DOHH2 (cell line): ENCODE measurements at regions not wholly inside any gene's neighbourhood (a gene's known extent, or its start where the extent isn't known, plus 50 kb on each side); places are given as distances from the start of the nearest gene placed in this dataset.

Experiments
- H3F3A ChIP-seq: fragments of 200-600 bp; sonication (generic), shearing (Covaris generic); 2 replicates; pipeline ENCODE4 v1.6.0; 2016; ENCODE audit warnings: antibody characterized with exemption, mild to moderate bottlenecking; ENCODE audit not compliant: control insufficient read depth, insufficient read depth
- H3K27ac ChIP-seq: fragments of 200-600 bp; sonication (generic); 2 replicates; pipeline ENCODE4 v1.5.1; 2014; ENCODE audit warnings: low read depth, mild to moderate bottlenecking, low read length, moderate library complexity
- H3K27me3 ChIP-seq: fragments of 200-600 bp; sonication (generic); 2 replicates; pipeline ENCODE4 v1.6.1; 2014; ENCODE audit warnings: mild to moderate bottlenecking, low read length, mixed read lengths; ENCODE audit not compliant: control insufficient read depth
- H3K36me3 ChIP-seq: fragments of 200-600 bp; sonication (generic); 2 replicates; pipeline ENCODE4 v1.6.1; 2014; ENCODE audit warnings: mild to moderate bottlenecking, low read length, moderate library complexity, mixed read lengths; ENCODE audit not compliant: control insufficient read depth
- H3K4me1 ChIP-seq: fragments of 200-600 bp; sonication (generic); 2 replicates; pipeline ENCODE4 v1.6.1; 2014; ENCODE audit warnings: mild to moderate bottlenecking, low read length, mixed read lengths; ENCODE audit not compliant: control insufficient read depth
- H3K4me2 ChIP-seq: fragments of 200-600 bp; sonication (generic); 2 replicates; pipeline ENCODE4 v1.6.0; 2014; ENCODE audit warnings: mild to moderate bottlenecking, low read length, moderate library complexity
- H3K4me3 ChIP-seq: fragments of 200-600 bp; sonication (generic); 2 replicates; pipeline ENCODE4 v1.5.1; 2014; ENCODE audit warnings: mild to moderate bottlenecking, low read length, mixed read lengths
- H3K79me2 ChIP-seq: fragments of 200-600 bp; sonication (generic); 2 replicates; pipeline ENCODE4 v1.6.1; 2014; ENCODE audit warnings: mild to moderate bottlenecking, low read length, mixed read lengths; ENCODE audit not compliant: control insufficient read depth
- H3K9me2 ChIP-seq: fragments of 200-600 bp; sonication (generic); replicated peaks from 2 replicates; pipeline ENCODE4 v1.6.1; 2014; ENCODE audit warnings: mild to moderate bottlenecking, low read length, mixed read lengths; ENCODE audit not compliant: control insufficient read depth
- H3K9me3 ChIP-seq: fragments of 200-600 bp; sonication (generic); 2 replicates; pipeline ENCODE4 v1.6.1; 2014; ENCODE audit warnings: antibody characterized with exemption, low read length, mixed read lengths; ENCODE audit not compliant: control insufficient read depth, insufficient read depth
- H4K20me1 ChIP-seq: fragments of 200-600 bp; sonication (generic); 2 replicates; pipeline ENCODE4 v1.6.0; 2014; ENCODE audit warnings: low read depth, mild to moderate bottlenecking, antibody characterized with exemption, low read length, moderate library complexity; ENCODE audit not compliant: control insufficient read depth, insufficient read depth
- EZH2phosphoT487 ChIP-seq: fragments of 200-600 bp; sonication (generic); IDR thresholded peaks from 2 replicates; pipeline ENCODE4 v1.6.1; 2017; ENCODE audit warnings: borderline replicate concordance, mild to moderate bottlenecking, antibody characterized with exemption, low read length, moderate library complexity, mixed read lengths
- TF ChIP-seq, protein P1 (sequence below): fragments of 200-600 bp; sonication (generic); IDR thresholded peaks from one replicate; pipeline ENCODE4 v1.5.1; 2014; ENCODE audit warnings: antibody characterized with exemption, mild to moderate bottlenecking, low read depth, low read length; ENCODE audit not compliant: poor library complexity, severe bottlenecking

GRCh38 chr2:5984273-5984655, 292.1 kb downstream of the SOX11 start:
- no peaks in the 10 kb centered on the region for H3K79me2 ChIP-seq
- no peaks in the 10 kb centered on the region for H3K9me3 ChIP-seq
- TF ChIP-seq EZH2phosphoT487: no peak
- TF ChIP-seq, protein P1, sequence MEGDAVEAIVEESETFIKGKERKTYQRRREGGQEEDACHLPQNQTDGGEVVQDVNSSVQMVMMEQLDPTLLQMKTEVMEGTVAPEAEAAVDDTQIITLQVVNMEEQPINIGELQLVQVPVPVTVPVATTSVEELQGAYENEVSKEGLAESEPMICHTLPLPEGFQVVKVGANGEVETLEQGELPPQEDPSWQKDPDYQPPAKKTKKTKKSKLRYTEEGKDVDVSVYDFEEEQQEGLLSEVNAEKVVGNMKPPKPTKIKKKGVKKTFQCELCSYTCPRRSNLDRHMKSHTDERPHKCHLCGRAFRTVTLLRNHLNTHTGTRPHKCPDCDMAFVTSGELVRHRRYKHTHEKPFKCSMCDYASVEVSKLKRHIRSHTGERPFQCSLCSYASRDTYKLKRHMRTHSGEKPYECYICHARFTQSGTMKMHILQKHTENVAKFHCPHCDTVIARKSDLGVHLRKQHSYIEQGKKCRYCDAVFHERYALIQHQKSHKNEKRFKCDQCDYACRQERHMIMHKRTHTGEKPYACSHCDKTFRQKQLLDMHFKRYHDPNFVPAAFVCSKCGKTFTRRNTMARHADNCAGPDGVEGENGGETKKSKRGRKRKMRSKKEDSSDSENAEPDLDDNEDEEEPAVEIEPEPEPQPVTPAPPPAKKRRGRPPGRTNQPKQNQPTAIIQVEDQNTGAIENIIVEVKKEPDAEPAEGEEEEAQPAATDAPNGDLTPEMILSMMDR: no peak
- no peak overlapping the region for H3K27ac ChIP-seq
- no peaks in the 10 kb centered on the region for H3K27me3 ChIP-seq
- no peak overlapping the region for H3K4me2 ChIP-seq
- no peaks in the 10 kb centered on the region for H4K20me1 ChIP-seq
- H3K9me2 ChIP-seq: no peaks in the 10 kb centered on the region
- H3K4me1 ChIP-seq: no peaks in the 10 kb centered on the region
- no peaks in the 10 kb centered on the region for H3K36me3 ChIP-seq
- no peak overlapping the region for H3K4me3 ChIP-seq
- no peaks in the 10 kb centered on the region for H3F3A ChIP-seq

DNA sequence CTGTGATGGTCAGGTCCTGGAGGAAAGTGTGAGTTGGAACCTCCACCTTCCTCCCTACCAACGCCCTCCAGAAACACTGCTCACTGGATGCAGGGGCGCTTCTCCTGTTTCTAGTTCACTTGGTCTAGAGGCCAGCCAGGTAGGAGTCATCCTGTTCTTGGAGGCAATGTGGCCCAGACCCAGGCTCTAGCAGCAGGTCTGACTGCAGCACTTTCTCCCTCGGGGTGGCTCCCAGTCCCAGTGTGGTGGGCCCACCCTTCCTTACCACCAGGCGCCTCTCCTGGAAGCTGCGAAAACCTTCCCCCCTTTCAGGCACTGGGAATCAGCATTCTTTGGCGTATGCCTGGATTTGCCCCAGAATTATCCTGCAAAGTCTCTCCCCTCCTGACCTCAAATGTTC, 292.8 kb downstream of the SOX11 start:
- H3K79me2 ChIP-seq: no peaks in the 10 kb centered on the region
- no peak overlapping the region for H3K4me3 ChIP-seq
- H3K36me3 ChIP-seq: no peaks in the 10 kb centered on the region
- no peaks in the 10 kb centered on the region for H3K27me3 ChIP-seq
- H3K9me2 ChIP-seq: no peaks in the 10 kb centered on the region
- H3F3A ChIP-seq: no peaks in the 10 kb centered on the region
- no peaks in the 10 kb centered on the region for H3K9me3 ChIP-seq
- no peaks in the 10 kb centered on the region for H4K20me1 ChIP-seq
- no peak overlapping the region for H3K27ac ChIP-seq
- no peak for TF ChIP-seq EZH2phosphoT487
- TF ChIP-seq, protein P1: no peak
- no peak overlapping the region for H3K4me2 ChIP-seq
- H3K4me1 ChIP-seq: no peaks in the 10 kb centered on the region

DNA sequence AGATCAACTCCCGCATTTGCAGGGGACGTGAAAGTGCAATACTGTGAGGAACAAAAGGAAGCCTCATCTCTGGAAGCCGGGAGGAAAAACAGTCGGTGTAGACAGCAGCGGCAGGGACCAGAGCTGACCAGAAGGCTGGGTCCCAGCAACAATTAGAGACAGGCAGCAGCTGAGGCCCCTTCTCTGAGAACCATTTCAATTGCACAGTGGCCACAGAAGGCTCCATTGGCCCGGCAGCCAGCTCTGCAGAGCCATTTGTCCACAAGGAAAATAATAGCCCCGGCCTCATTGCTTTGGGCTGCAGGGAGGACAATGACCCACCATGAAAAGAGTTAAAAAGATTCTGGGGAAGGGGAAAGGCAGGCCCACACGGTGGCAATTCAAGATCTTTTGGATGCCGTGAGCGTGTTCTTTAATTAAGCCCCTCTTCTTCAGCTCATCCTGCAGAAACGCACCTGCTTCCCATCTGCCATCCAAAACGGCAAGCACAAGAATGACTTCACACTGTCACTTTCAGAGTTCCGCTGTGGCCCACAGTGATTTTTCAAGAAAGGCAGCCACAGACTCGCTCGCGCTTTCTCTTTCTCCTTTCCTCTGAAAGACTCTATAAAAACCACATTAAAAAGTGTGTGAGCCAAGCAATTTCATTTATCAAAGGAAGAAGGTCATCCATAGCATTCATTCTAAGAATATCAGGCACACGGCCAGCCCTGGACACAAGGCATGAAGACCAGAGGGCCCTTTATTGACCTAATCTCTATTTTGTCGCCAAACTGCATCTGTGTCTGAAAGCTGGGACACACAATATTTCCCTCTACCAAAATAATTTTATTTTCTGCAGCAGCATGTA, 293.6 kb downstream of the SOX11 start:
- no peak overlapping the region for H3K4me2 ChIP-seq
- H3K4me3 ChIP-seq: no peak overlapping the region
- no peaks in the 10 kb centered on the region for H3K79me2 ChIP-seq
- no peaks in the 10 kb centered on the region for H3K27me3 ChIP-seq
- no peaks in the 10 kb centered on the region for H4K20me1 ChIP-seq
- H3F3A ChIP-seq: no peaks in the 10 kb centered on the region
- TF ChIP-seq, protein P1: no peak
- no peak for TF ChIP-seq EZH2phosphoT487
- H3K9me2 ChIP-seq: no peaks in the 10 kb centered on the region
- H3K9me3 ChIP-seq: no peaks in the 10 kb centered on the region
- no peaks in the 10 kb centered on the region for H3K36me3 ChIP-seq
- H3K27ac ChIP-seq: no peak overlapping the region
- H3K4me1 ChIP-seq: no peaks in the 10 kb centered on the region
